H1 (cell line): ENCODE measurements at regions not wholly inside any gene's neighbourhood (a gene's known extent, or its start where the extent isn't known, plus 50 kb on each side); places are given as distances from the start of the nearest gene placed in this dataset.

Experiments used
- CTBP2 ChIP-seq: IDR thresholded peaks from 2 replicates; pipeline ENCODE4 v1.7.0; 2011; ENCODE audit warnings: borderline replicate concordance, mild to moderate bottlenecking, moderate library complexity, mixed read lengths, low read length; ENCODE audit not compliant: insufficient read depth, insufficient read length
- SRF ChIP-seq: IDR thresholded peaks from 2 replicates; pipeline ENCODE4 v1.6.1; 2011; ENCODE audit warnings: mild to moderate bottlenecking, low read depth, low read length, moderate library complexity

GRCh38 chr10:90227786-90228185 lies 526.4 kb downstream of the KIF20B start (continued):
- TF ChIP-seq CTBP2 (no peak), SRF (no peak)
